HG02938 (cell line): ENCODE measurements at regions not wholly inside any gene's neighbourhood (a gene's known extent, or its start where the extent isn't known, plus 50 kb on each side); places are given as distances from the start of the nearest gene placed in this dataset.
"Not testable (repeated sequence)": the region's sequence is repeated elsewhere in the genome, so short reads cannot be mapped to it uniquely, and the experiment has no call there.

Experiments used
- ATAC-seq: cut with Tn5 transposase; IDR thresholded peaks from one replicate; pipeline ENCODE4 v1.9.1; 2021; ENCODE audit warnings: mild to moderate bottlenecking, moderate library complexity; ENCODE audit not compliant: unreplicated experiment

- no peak for ATAC-seq
These were observed 64.0 kb downstream of the TBR1 start for GRCh38 chr2:161480123-161480522.

GRCh38 chr2:161481619-161482018, 65.5 kb downstream of the TBR1 start:
- no peak for ATAC-seq

- no peak for ATAC-seq
These were observed 68.0 kb downstream of the TBR1 start for GRCh38 chr2:161484061-161484460.

GRCh38 chr2:161486111-161486510, 70.0 kb downstream of the TBR1 start:
- no peak for ATAC-seq

- no peak for ATAC-seq
These were observed 72.1 kb downstream of the TBR1 start for GRCh38 chr2:161488131-161488699.

GRCh38 chr2:161488879-161489278, 72.8 kb downstream of the TBR1 start:
- ATAC-seq, result no peak

GRCh38 chr2:161500892-161501610, 85.0 kb downstream of the TBR1 start:
- peak; percentile 48 for ATAC-seq

GRCh38 chr2:161502279-161502678, 86.2 kb downstream of the TBR1 start:
- ATAC-seq, result not testable (repeated sequence)

GRCh38 chr2:161504628-161505289, 88.7 kb downstream of the TBR1 start:
- not testable (repeated sequence) for ATAC-seq

GRCh38 chr2:161505466-161505865, 89.4 kb downstream of the TBR1 start:
- not testable (repeated sequence) for ATAC-seq

- ATAC-seq, result not testable (repeated sequence)
These were observed 97.4 kb downstream of the TBR1 start for GRCh38 chr2:161513295-161514032.

GRCh38 chr2:161522796-161523195, 101.4 kb upstream of the SLC4A10 start:
- ATAC-seq, result no peak

- ATAC-seq, result no peak
These were observed 91.0 kb upstream of the SLC4A10 start for GRCh38 chr2:161533218-161533617.

GRCh38 chr2:161546635-161547034, 77.6 kb upstream of the SLC4A10 start:
- ATAC-seq, result no peak

- ATAC-seq, result no peak
These were observed 77.1 kb upstream of the SLC4A10 start for GRCh38 chr2:161547130-161547529.

GRCh38 chr2:161552015-161552414, 72.2 kb upstream of the SLC4A10 start:
- no peak for ATAC-seq

- no peak for ATAC-seq
These were observed 68.4 kb upstream of the SLC4A10 start for GRCh38 chr2:161555826-161556225.

GRCh38 chr2:161556440-161556839, 67.8 kb upstream of the SLC4A10 start:
- ATAC-seq, result no peak

- no peak for ATAC-seq
These were observed 66.7 kb upstream of the SLC4A10 start for GRCh38 chr2:161557538-161557937.

- no peak for ATAC-seq
These were observed 59.3 kb upstream of the SLC4A10 start for GRCh38 chr2:161564906-161565305.

- no peak for ATAC-seq
These were observed 54.8 kb upstream of the SLC4A10 start for GRCh38 chr2:161569401-161569800.
